ENCODE measurements at regions not wholly inside any gene's neighbourhood (a gene's known extent, or its start where the extent isn't known, plus 50 kb on each side); places are given as distances from the start of the nearest gene placed in this dataset.

DNA sequence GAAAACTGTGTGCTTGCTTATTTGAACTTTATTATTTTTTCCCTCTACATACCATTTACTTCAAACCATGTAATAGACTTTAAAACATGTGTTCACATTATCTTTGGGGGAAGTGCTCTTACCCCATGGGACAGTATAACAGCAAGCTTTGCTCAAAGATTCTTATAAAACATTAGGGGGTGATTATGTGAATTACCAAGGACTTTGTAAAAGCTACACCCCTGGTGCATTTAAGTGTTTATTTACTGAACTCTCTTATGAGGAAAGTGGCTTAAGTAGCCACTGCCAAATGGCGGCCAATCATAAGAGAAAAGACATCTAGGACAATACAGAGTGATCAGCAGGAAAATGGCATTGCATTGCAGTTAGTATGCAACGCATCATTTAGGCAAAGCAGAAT is 70.3 kb downstream of the CAPZA3 start:
- TF ChIP-seq CEBPB (IDR thresholded peaks at IDR 0.05) (no peak), ZBTB7A (IDR thresholded peaks at IDR 0.05; ENCODE audit: low read depth) (no peak)
